SK-N-MC (cell line): ENCODE measurements at regions not wholly inside any gene's neighbourhood (a gene's known extent, or its start where the extent isn't known, plus 50 kb on each side); places are given as distances from the start of the nearest gene placed in this dataset.

Source experiments
- DNase-seq: peaks from one replicate; pipeline ENCODE4 v3.0.0-alpha.2; 2011; ENCODE audit warnings: low read depth, low spot score
- H3K27ac ChIP-seq: fragments of 200-600 bp; sonication (generic); 2 replicates; pipeline ENCODE4 v1.5.1; 2016; ENCODE audit warnings: mixed run types
- H3K36me3 ChIP-seq: fragments of 200-600 bp; sonication (generic); 2 replicates; pipeline ENCODE4 v1.6.1; 2017; ENCODE audit warnings: antibody characterized with exemption, low read length, mixed read lengths; ENCODE audit not compliant: insufficient read depth
- H3K4me3 ChIP-seq: fragments of 200-600 bp; sonication (generic); 2 replicates; pipeline ENCODE4 v1.5.1; 2016
- H3K9ac ChIP-seq: fragments of 200-600 bp; sonication (generic); 2 replicates; pipeline ENCODE4 v1.8.0; 2017; ENCODE audit warnings: mixed run types, mixed read lengths; ENCODE audit not compliant: insufficient read length
- H3K9me3 ChIP-seq: fragments of 200-600 bp; sonication (generic); 2 replicates; pipeline ENCODE4 v1.6.1; 2017; ENCODE audit warnings: low read depth, mild to moderate bottlenecking, antibody characterized with exemption, low read length, moderate library complexity, mixed read lengths
- EZH2 ChIP-seq: fragments of 200-600 bp; sonication (generic); IDR thresholded peaks from one replicate; pipeline ENCODE4 v1.6.1; 2017; ENCODE audit warnings: antibody characterized with exemption
- FOXP2 ChIP-seq: optimal IDR thresholded peaks from 2 replicates; pipeline ENCODE3; 2011; ENCODE audit warnings: mild to moderate bottlenecking, moderate library complexity; ENCODE audit not compliant: insufficient read depth; ENCODE audit errors: extremely low read length, control extremely low read depth
- POLR2AphosphoS5 ChIP-seq: IDR thresholded peaks from 2 replicates; pipeline ENCODE4 v1.6.1; 2012; ENCODE audit warnings: mild to moderate bottlenecking, low read depth, low read length, borderline replicate concordance

DNA sequence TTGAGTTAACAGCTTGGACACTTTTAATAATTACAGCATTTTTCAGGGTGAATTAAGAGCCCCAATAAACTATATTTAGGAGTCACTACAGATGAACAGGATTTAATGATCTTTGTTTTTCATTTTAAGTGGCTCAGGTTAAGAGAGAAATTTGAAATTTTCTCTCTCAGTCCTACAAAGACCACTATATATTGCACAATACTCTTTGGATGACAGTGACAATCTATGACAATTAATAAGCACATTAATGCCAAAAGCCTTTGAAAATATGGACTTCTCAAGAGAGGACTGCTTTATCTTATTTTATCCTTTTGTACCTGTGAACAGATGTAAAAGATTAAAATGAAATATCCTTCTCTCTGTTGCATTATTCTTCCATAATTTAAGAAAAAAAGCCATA, 151.1 kb upstream of the IRX5 start:
- no peak for DNase-seq
- H3K9me3 ChIP-seq, result no peaks in the 10 kb centered on the region
- no peaks in the 10 kb centered on the region for H3K36me3 ChIP-seq
- no peak overlapping the region for H3K27ac ChIP-seq
- TF ChIP-seq EZH2 (no peak), FOXP2 (no peak), POLR2AphosphoS5 (no peak)
- H3K4me3 ChIP-seq, result no peak overlapping the region
- no peak overlapping the region for H3K9ac ChIP-seq

DNA sequence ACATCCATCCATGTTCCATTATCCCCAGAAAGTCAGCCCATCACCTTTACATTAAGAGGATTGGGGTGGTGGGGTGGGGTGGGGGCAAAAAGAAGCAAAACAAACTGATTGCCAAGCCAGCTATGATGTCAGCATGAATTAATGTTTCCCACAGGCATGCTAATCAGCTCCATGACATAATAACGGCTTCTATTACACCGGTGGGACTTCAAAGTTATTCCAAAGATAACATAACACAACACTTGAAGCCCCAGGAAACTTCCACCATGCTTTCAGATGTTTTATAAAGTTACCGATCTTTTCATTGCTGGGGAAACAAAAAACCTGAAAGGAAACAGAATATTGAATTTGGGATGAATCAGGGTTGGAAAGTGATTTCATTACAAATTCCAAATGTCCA, 155.9 kb upstream of the IRX5 start:
- H3K9ac ChIP-seq, result no peak overlapping the region
- DNase-seq, result no peak
- no peak for TF ChIP-seq POLR2AphosphoS5
- TF ChIP-seq EZH2, result no peak
- no peak for TF ChIP-seq FOXP2
- H3K36me3 ChIP-seq, result no peaks in the 10 kb centered on the region
- H3K4me3 ChIP-seq, result no peak overlapping the region
- H3K27ac ChIP-seq, result no peak overlapping the region
- H3K9me3 ChIP-seq, result no peaks in the 10 kb centered on the region

DNA sequence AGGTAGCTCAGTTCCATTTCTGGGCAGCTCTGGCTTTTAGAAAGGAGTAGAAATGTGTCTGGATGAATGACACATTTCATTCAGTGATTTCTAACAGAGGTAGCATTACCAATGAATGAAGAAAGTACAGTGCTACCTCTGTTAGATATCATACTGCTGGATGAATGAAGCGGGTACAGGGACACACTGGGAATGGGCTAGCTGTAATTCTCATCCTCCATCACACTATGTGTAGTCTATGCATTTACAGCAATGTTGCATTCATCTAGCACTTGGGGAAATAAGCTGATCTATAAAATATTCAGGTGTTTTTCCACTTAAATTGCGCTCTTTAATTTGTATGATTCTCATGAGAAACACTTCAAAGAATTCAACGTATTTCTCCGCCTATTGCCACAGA, 158.3 kb upstream of the IRX5 start:
- H3K36me3 ChIP-seq, result no peaks in the 10 kb centered on the region
- no peak overlapping the region for H3K9ac ChIP-seq
- no peak overlapping the region for H3K4me3 ChIP-seq
- H3K27ac ChIP-seq, result no peak overlapping the region
- TF ChIP-seq FOXP2, result no peak
- TF ChIP-seq POLR2AphosphoS5, result no peak
- no peak for TF ChIP-seq EZH2
- no peaks in the 10 kb centered on the region for H3K9me3 ChIP-seq
- no peak for DNase-seq

DNA sequence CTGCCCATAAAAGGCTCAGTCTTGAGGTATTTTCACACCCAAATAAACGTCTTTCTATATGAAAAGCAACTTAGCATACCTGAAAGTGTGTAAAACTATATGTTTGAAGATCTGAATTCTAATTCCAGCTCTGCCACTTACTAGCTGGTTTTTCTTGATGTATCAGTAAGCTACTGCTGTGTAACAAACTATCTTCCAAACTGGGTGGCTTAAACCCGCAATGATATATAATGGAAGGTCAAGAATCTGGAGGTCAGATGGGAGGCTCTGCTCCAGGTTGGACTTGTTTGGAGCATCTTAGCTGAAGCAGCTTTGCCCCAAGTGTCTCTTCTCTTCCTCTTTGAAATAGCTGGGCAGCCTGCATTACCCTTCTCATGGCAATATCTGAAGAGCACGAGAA, 164.3 kb upstream of the IRX5 start:
- H3K4me3 ChIP-seq, result no peak overlapping the region
- DNase-seq, result no peak
- no peak overlapping the region for H3K9ac ChIP-seq
- TF ChIP-seq EZH2, result no peak
- TF ChIP-seq FOXP2, result no peak
- TF ChIP-seq POLR2AphosphoS5, result no peak
- no peak overlapping the region for H3K27ac ChIP-seq
- H3K9me3 ChIP-seq, result no peaks in the 10 kb centered on the region
- no peaks in the 10 kb centered on the region for H3K36me3 ChIP-seq

DNA sequence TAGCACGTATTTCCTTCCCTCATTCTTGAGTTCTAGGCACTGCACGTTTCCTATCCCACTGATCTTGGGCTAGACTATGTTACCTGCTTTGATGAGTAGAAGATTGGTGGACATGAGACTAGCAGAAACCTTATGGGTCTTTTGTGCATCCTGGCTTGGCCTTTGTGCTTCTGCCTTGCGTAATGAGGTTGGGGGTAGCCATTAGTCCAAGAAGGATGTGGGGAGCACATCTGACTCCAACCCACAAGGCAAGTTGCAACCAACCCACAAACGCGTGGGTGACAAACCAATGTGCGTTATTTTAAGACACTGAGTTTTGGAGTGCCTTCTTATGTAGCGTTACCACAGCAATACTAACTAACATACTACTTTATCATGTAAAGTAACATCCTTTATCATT, 180.4 kb upstream of the IRX5 start:
- no peaks in the 10 kb centered on the region for H3K36me3 ChIP-seq
- no peaks in the 10 kb centered on the region for H3K9me3 ChIP-seq
- no peak overlapping the region for H3K27ac ChIP-seq
- TF ChIP-seq POLR2AphosphoS5 (no peak), EZH2 (no peak), FOXP2 (no peak)
- DNase-seq, result no peak
- H3K9ac ChIP-seq, result no peak overlapping the region
- H3K4me3 ChIP-seq, result no peak overlapping the region

DNA sequence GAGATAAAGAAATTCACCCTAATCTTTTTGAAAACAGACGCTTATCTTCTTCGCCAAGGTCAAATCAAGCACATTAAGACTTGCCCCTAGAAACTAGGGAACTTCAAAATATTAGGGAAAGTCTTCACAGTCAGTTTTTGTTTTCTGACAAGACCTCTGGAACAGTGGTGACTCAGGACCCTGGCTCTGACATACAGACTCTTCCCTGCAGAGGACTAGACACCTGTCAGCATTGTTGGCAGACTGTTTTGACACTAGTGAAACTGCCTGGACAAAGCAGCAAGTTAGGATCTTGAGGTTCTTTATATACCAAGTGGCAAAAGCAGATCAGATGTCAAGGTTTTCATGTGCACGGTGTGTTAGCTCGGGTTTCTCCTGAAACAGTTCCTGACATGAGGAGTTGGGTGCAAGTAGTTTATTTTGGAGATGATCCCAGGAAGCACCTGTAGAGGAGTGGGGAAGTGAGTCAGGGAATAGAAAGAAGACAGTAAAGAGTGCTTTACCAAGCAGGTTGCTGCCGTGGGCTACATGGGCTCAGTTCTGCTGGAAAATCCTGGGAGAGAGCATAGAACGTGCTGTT, 182.0 kb upstream of the IRX5 start:
- H3K9me3 ChIP-seq, result no peaks in the 10 kb centered on the region
- no peak overlapping the region for H3K9ac ChIP-seq
- no peak for DNase-seq
- no peaks in the 10 kb centered on the region for H3K36me3 ChIP-seq
- H3K27ac ChIP-seq, result no peak overlapping the region
- no peak overlapping the region for H3K4me3 ChIP-seq
- no peak for TF ChIP-seq FOXP2
- TF ChIP-seq EZH2, result no peak
- TF ChIP-seq POLR2AphosphoS5, result no peak

DNA sequence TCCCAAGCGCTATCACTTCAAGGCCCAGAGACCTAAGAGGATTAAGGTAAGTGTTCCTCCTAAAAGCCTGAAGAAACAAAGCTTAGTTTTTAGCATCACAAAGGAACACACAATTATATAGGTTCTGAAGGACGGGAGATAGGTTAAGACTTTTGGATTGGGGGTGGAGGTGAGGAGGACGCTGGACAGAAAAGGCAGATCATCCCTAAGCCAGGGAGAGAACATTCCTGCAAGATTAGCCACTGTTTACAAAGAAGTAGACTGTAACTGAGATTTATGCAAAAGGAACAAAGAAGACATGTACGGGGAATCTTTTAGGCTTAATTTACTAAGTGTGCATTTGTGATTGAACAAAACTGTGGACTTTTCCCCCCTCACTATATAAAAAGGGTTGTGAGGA, 184.1 kb upstream of the IRX5 start:
- Histone ChIP-seq H3K4me3 (no peak overlapping the region), H3K9me3 (no peaks in the 10 kb centered on the region), H3K27ac (no peak overlapping the region), H3K36me3 (no peaks in the 10 kb centered on the region), H3K9ac (no peak overlapping the region)
- DNase-seq, result no peak
- no peak for TF ChIP-seq EZH2
- TF ChIP-seq POLR2AphosphoS5, result no peak
- TF ChIP-seq FOXP2, result no peak

DNA sequence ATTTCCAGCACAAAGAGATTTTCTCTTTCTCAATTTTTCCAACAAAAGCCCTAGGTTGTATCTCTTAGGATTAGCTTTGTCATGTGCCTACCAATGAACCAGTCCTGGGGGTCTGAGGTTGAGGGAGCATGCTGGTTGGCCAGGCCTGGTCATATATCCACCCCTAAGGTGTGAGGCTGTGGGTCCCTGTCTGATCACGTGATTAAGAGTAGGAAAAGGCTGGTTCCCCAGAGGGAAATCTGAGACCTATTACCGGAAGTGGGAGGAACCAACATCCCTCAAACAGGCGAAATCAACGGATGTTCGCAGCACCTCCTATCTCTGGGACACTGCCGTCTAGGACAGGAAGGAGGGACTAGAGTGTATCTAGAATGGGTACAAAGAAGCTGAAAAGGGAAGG, 185.7 kb upstream of the IRX5 start:
- Histone ChIP-seq H3K9ac (no peak overlapping the region), H3K4me3 (no peak overlapping the region), H3K36me3 (no peaks in the 10 kb centered on the region), H3K27ac (no peak overlapping the region), H3K9me3 (no peaks in the 10 kb centered on the region)
- DNase-seq, result no peak
- TF ChIP-seq EZH2 (no peak), POLR2AphosphoS5 (no peak), FOXP2 (no peak)

DNA sequence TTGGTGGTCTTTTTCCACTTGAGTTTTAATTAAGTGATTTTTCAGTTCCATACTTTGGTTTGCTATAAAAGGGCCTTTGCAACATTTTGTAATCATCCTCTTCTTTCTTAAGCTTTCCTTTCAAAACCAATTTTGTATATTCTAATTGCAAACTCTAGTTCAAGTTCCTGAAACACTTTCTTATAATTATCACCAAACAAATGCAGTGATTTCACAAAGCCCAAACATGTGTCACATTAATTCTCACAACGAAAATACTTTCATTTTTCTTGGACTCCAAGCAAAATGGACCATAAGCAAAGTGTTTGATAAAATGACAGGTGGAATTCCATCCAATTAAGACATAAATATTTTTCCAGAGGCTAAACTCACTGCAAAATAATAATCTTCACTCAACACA, 188.2 kb upstream of the IRX5 start:
- H3K9me3 ChIP-seq, result no peaks in the 10 kb centered on the region
- no peak overlapping the region for H3K9ac ChIP-seq
- no peak for DNase-seq
- no peak overlapping the region for H3K27ac ChIP-seq
- no peaks in the 10 kb centered on the region for H3K36me3 ChIP-seq
- no peak for TF ChIP-seq POLR2AphosphoS5
- TF ChIP-seq EZH2, result no peak
- TF ChIP-seq FOXP2, result no peak
- H3K4me3 ChIP-seq, result no peak overlapping the region
